ENCODE measurements at regions not wholly inside any gene's neighbourhood (a gene's known extent, or its start where the extent isn't known, plus 50 kb on each side); places are given as distances from the start of the nearest gene placed in this dataset.

DNA sequence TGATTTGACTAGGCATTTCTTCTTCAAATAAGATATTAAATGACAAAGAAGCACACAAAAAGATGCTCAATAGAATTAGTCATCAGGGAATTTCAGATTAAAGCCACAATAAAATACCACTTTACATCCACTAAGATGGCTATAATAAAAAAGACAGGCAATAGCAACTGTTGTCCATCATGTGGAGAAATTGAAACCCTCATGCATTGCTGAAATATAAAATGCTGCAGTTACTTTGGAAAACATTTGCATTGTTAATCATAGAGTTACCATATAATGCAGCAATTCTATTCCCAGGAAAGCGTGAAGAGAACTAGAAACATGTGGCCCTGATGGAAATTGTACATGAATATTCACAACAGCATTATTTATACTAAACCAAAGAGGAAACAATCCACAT lies 605.5 kb upstream of the SLITRK1 start:
- Histone ChIP-seq H3K27ac (no peak overlapping the region), H3K4me1 (no peaks in the 10 kb centered on the region), H3K36me3 (no peaks in the 10 kb centered on the region), H3K4me3 (no peak overlapping the region), H3K27me3 (no peaks in the 10 kb centered on the region), H3K9me3 (no peaks in the 10 kb centered on the region)
- intact Hi-C loops (cut with DNase I) = no loop called here
- WGBS, 2 donors = 87 to 90% methylated on average over 1 of the region's 1 CpG
- DNase-seq = no peak
- TF ChIP-seq POLR2A (IDR thresholded peaks at IDR 0.05) = no peak
- no peak for TF ChIP-seq CTCF (IDR thresholded peaks at IDR 0.05)

DNA sequence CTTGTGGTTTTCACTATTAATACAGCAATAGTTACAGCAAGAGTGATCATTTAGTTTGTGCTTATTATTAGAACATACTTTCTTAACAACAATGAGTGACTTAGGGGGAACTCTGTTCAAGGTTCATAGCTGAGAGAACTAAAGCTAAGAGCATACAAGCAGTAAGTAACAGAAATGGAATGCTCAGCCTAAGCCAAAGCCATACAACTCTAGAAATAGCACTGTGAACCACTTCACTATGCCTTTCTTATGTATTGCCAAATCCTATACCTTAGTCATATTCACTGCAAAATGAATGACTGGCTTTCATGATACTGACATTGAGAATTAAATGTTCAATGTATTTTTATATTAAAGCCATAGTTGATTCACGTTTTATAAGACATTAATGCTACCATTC lies 599.7 kb upstream of the SLITRK1 start:
- H3K27me3 ChIP-seq = no peaks in the 10 kb centered on the region
- 59 to 63% methylated on average over 1 of the region's 1 CpG for WGBS, 2 donors
- H3K27ac ChIP-seq = no peak overlapping the region
- H3K4me1 ChIP-seq = peaks cover 0 to 4% (median 0%) of the 10 kb centered on the region in 3 donors
- intact Hi-C loops (cut with DNase I) = no loop called here
- no peaks in the 10 kb centered on the region for H3K36me3 ChIP-seq
- H3K9me3 ChIP-seq = no peaks in the 10 kb centered on the region
- TF ChIP-seq CTCF (IDR thresholded peaks at IDR 0.05) = no peak
- TF ChIP-seq POLR2A (IDR thresholded peaks at IDR 0.05) = no peak
- H3K4me3 ChIP-seq = no peak overlapping the region
- DNase-seq = no peak

DNA sequence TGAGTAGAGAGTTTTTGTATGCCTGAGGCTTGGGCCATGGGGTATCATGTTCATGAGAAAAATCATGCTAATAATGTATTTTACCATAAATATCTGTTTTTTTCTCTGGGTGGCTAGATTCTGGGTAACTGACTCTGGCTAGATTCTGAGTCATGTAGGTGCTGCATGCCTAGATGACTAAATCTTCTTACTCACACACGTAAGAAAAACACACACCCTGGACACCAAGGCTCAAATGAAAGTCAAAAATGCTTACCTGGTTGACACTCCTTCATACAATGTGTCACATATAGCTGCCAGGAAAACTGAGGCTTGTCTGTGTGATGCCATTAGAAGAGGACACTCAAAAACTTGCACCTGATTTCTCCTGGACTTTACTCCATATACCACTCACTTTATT lies 597.4 kb upstream of the SLITRK1 start:
- intact Hi-C loops (cut with DNase I) = no loop called here
- H3K36me3 ChIP-seq = no peaks in the 10 kb centered on the region
- no peak for DNase-seq
- 24 to 82% methylated on average over 1 of the region's 1 CpG for WGBS, 2 donors
- no peak for TF ChIP-seq POLR2A (IDR thresholded peaks at IDR 0.05)
- TF ChIP-seq CTCF (IDR thresholded peaks at IDR 0.05) = no peak
- no peaks in the 10 kb centered on the region for H3K27me3 ChIP-seq
- H3K4me3 ChIP-seq = no peak overlapping the region
- H3K27ac ChIP-seq = peak overlapping the region in 1 of 4 donors; percentile 46
- peaks cover 0 to 5% (median 3%) of the 10 kb centered on the region in 3 donors for H3K9me3 ChIP-seq
- H3K4me1 ChIP-seq = peaks cover 0 to 4% (median 0%) of the 10 kb centered on the region in 3 donors

GRCh38 chr13:84470528-84470927 lies 588.3 kb upstream of the SLITRK1 start:
- intact Hi-C loops (cut with DNase I) = no loop called here
- H3K9me3 ChIP-seq = peaks cover 0 to 6% (median 4%) of the 10 kb centered on the region in 3 donors
- no peak for DNase-seq
- no peaks in the 10 kb centered on the region for H3K27me3 ChIP-seq
- no peaks in the 10 kb centered on the region for H3K36me3 ChIP-seq
- H3K27ac ChIP-seq = no peak overlapping the region
- no peaks in the 10 kb centered on the region for H3K4me1 ChIP-seq
- no peak for TF ChIP-seq POLR2A (IDR thresholded peaks at IDR 0.05)
- no peak overlapping the region for H3K4me3 ChIP-seq

GRCh38 chr13:84466461-84466860 lies 584.2 kb upstream of the SLITRK1 start:
- Histone ChIP-seq H3K27me3 (no peaks in the 10 kb centered on the region), H3K36me3 (no peaks in the 10 kb centered on the region), H3K27ac (no peak overlapping the region), H3K4me1 (no peaks in the 10 kb centered on the region), H3K4me3 (no peak overlapping the region), H3K9me3 (no peaks in the 10 kb centered on the region)
- intact Hi-C loops (cut with DNase I) = no loop called here
- TF ChIP-seq POLR2A (IDR thresholded peaks at IDR 0.05) (no peak), CTCF (IDR thresholded peaks at IDR 0.05) (no peak)
- no peak for DNase-seq

DNA sequence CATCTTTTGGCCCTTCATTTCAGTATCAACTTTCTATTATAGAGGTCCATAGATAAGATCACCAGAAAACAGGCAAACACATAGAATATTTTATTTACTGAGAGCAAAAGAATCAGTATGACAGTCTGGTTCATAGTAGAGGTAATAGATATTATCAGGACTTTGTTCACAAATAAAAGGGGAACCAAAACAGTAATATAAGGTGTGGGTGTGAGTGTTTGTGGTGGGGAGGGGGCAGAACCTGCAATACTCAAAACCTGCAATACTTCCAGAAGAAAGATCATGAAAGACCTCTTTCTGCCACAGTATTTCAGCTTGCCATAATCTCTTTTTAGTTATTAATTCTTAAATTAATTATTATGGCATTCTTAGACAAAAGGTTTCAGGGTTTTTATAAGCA lies 578.7 kb upstream of the SLITRK1 start:
- Histone ChIP-seq H3K27ac (no peak overlapping the region), H3K36me3 (no peaks in the 10 kb centered on the region), H3K4me3 (no peak overlapping the region), H3K4me1 (no peaks in the 10 kb centered on the region), H3K9me3 (no peaks in the 10 kb centered on the region), H3K27me3 (no peaks in the 10 kb centered on the region)
- no peak for DNase-seq
- TF ChIP-seq CTCF (IDR thresholded peaks at IDR 0.05) (no peak), POLR2A (IDR thresholded peaks at IDR 0.05) (no peak)
- intact Hi-C loops (cut with DNase I) = no loop called here

All from esophagus squamous epithelium (tissue), 5 donors.